ENCODE measurements at regions not wholly inside any gene's neighbourhood (a gene's known extent, or its start where the extent isn't known, plus 50 kb on each side); places are given as distances from the start of the nearest gene placed in this dataset.

DNA sequence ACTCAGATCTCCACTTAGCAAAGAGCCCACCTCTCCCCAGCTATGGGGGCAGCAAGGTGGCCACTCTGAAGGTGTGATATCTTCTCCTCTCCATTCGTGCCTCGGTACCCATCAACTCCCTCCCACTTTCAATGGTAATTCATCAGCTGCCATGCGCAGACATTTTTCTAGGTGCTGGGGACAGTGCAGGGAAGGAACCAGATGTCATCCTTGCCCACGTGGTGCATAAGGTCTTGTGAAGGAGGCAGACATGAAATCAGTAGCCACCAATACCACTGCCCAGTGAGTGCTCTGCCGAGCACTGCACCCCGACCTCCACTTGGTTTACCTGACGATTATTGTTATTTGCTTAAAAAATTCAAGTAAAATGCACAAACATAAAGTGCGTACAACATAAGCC lies 76.3 kb upstream of the CSF3R start:
- DNase-seq = no peak

DNA sequence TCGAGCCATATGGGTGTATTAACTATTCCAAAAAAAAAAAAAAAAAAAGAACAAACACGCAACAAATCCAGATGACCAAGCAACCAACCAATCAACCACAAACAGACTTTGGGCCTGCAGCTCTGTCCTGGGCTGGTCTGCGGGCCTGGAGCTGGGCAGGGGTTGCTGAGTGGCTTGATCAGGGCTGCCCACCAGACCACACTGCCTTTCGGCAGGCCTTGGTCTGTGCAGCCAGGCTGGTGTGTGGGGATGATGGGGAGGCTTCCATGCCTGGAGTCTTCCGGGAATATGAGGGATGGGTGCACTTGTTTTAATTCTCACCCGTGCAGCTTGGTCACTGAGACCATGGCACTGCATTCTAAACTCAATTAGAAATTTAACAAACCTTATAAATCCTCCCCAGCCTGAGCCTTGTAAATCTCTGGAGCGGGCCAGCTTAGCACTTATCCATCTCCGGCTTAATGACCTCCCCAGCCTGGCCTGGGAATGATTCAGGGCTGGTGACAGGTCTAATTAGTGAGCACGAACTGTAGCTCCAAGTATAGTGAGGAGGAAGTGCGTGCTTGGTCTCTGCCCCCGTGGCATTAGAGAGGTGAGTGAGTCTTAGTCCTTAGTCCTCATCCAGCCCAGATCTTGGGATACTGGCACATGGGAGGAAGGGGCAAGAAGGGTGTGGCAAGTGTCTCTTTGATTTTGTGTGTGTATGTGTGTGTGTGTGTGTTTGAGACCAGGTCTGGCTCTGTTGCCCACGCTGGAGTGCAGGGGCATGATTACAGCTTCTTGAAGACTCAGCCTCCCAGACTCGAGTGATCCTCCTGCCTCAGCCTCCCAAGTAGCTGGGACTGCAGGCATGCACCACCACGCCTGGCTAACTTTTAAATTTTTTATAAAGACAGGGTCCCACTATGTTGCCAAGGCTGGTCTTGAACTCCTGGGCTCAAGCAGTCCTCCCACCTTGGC lies 74.6 kb upstream of the CSF3R start:
- no peak for DNase-seq

DNA sequence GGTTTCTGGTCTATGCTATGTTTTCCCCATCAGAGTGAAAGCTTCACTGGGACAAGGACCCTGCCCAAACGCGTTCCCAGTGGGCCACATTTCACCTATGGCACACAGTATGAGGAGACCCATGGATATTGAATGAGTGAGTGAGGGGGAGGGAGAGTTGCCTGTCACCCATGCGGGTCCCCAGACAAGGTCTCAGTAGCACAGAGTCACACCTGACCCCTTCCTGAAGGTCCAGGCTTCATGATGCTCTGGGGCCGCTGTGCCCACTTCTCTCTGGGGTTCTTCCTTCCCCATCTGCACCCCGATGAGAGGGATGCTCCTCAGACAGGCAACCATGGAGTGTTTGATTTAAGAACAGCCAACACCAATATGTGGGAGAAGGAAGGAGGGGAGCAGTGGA lies 72.3 kb upstream of the CSF3R start:
- DNase-seq = no peak

DNA sequence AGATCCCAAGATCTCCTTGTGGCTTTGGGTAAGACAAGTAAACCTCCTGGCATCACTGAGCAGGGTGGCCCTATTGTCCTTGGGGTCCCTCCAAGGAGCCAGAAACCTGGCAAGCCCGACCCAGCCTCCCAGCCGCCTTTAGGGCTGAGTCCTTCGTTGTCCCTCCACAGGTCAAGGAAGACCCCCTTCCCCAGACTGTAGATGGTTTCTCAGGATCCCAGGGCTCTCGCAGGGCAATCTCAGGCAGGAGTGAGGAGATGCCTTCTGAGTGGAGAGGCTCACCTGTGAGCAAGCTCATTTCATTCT lies 71.6 kb upstream of the CSF3R start:
- no peak for DNase-seq

DNA sequence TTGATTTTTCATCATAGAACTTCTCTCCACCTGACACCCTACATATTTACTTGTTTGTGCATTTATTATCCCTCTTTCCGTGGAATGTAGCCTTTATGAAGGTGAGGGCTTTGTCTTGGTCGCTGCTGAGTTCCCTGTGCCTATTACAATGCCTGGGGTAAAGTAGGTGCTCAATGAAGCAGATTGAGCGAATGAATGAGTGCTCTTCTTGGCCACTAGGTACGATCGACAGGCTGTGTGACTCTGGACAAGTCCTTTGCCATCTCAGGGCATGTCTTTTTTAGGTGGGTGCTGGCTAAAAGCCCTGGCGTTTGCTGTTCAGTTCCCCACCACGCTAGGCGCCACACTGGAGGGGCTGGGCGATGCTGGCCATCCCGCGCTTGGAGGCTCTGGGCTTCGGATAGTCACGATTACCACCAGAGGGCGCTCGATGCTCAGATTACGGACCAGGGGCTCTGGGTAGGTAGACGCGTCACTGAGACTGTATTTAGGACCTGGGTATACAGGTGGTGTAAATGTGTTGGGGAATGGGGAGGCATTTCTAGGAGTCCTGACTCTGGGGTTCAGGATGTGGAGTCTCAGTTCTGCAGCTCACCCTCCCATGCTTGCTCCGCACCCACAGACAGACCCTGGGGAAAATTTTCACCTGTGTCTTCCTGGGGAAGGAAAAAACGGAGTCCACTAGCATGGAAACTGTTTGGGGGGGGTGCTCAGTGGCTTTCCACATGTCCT lies 71.0 kb upstream of the CSF3R start:
- DNase-seq = peak in 42 of 58 donors; percentile 3 to 67 (median 29)

DNA sequence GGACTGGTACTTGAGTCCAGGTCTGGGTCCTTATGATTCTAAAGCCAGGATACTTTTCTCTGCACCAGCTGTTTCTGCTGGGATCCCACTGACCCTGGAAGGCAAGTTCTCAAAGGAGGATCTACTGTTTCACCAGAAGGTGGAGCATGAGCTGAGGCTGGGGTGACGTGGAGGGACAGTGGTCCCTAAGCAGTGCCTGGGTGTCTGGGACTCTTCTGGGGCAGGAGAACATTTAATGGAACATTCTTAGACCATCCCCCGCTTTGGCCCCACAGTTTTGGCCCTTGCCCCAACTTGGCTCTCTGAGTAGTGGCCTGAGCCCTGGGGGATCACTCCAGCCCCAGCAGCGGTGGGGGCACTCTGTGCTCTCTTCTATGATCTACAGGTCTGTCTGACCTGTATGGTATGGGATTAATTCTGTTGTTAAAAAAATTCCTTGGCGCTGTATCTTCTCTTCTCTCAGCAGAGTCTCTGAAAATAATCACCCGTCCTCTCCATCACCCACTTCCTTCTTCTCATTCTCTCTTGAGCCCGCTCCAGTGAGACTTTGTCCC lies 60.3 kb upstream of the CSF3R start:
- no peak for DNase-seq

DNA sequence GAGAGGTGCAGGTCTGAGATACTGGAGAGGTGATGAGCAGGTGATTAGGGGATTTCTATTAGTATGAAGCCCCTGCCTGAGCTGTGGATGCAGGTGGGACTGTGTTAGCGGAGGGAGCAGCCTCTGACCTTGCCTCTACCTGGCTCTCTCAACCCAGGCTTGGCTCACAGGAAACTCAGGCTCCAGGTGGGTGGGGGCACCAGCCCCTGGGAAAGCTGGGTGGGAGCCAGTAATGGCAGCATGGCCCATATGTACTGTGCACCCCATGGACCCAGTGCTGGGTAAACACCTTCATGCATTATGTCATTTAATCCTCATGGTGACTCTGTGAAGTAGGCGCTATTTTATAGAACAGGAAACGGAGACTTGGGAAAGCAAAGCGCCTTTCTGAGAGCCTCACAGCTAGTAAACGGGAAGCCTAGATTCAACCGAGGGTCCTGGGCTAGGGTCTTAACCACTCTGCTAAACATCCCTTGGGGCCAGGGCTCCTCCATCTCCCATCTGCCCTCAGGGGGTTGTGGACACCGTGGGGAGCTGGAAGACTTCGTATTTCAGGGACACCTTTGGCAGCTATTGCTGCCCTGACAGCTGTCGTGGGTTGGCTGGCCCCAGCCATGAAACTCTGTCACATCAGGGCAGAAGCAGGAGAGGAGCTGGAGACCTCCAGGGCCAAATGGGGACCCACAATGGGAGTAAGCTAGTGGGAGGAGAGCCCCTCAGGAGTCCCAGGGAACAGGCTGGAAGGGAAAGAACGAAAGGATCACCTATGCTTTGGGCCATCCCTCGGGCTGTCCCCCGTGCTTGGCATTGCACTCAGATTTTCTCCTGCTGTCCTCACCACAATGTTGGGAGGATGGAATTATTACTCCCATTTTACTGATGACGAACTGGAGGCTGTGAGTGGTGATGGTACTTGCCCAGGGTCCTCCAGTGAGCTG lies 59.6 kb upstream of the CSF3R start:
- DNase-seq = no peak

DNA sequence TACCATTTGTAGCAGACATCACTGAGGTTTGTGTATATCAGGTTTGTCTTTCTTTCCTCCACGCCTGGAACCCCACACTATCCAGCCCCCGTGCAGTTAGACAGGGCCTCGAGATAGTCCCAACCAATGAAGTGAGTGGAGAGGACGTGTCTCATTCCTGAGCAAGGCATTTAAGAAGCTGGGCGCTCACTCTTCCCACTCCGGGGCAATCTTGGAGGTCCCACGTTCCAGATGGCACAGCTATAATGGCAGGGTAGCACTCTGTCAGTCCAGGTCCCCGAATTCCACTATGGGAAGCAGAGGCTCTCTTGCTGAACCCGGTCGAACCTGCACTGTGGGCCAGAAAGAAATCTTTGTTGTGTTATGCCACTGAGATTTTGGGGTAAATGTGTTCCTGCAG lies 57.3 kb upstream of the CSF3R start:
- no peak for DNase-seq

DNA sequence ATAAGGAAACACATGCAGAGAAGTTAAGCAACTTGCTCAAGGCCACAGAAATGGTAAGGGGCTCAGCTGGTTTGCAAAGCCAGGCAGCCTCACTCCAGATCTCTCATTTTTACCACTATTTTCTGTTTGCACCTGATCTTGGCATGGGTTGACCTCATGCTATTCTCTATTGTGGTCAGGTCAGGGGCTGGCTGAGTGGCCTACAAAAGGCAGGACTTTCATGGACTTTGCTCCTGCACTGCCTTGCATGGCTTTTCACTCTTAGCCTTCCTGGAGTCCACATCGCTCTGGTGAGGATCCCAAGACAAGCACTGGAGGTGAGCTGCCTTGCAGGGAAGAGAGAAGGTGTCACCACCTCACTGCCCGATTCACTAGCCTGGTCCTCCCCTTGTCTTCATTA lies 56.8 kb upstream of the CSF3R start:
- DNase-seq = no peak

DNA sequence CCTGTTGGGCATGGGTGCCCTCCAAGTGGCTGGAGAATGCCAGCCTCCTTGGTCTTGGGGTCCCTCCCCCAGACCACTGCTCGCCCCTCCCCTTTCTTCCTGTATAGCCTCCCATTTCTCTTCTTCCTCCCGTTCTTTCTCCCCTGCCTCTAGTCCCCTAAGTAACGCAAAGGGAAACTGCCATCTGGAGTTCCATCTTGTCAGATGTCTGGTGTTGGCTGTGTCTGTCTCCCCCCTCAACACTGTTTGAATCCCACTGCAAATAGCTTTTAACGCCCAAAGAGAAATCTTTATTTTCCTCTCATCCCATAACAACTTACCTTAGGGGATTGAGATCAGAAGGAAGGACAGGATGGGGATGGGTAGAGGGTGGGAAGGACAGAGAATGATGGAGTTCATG lies 55.3 kb upstream of the CSF3R start:
- no peak for DNase-seq

DNA sequence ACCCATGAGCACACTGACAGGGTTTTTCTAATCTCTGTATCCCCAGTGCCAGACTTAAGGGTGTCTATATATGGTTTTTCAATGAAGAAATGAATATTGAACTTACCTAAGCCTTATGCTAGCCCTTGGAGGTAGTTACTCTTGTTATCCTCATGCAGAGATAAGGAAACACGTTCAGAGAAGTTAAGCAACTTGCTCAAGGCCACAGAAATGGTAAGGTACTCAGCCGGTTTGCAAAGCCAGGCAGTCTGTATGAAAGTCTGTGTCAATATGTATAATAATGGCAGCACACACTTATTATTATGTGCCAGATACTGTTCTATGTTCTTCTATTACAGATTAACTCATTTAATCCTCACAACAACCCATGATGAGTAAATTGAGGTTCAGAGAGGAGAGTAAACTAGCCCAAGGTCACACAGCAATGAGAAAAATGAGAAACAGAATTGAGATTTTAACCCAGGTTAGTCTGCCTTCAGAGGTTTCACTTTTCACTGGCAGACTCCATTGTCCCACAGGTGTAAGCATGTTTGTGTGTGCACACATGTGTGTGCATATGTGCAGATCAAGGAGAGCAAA lies 54.6 kb upstream of the CSF3R start:
- DNase-seq = no peak

DNA sequence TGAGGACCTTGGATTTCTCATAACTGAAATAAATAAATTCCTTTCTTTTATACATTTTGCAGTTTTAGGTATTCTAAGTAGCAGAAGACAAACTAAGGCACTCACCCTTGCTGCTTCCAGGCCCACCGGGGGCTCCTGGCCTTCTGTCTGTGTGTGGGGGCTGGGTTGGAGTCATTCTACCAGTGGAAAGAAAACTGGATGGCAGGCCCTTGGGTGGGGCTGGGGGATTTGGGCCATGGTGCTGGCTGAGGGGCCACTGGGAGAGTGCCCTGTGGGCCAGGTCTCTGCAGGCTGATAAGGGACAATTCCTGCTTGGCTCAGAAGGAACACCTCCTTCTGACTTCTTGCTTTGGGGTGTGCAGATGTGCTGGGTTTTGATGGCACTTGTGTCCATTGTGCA lies 54.0 kb upstream of the CSF3R start:
- DNase-seq = no peak

DNA sequence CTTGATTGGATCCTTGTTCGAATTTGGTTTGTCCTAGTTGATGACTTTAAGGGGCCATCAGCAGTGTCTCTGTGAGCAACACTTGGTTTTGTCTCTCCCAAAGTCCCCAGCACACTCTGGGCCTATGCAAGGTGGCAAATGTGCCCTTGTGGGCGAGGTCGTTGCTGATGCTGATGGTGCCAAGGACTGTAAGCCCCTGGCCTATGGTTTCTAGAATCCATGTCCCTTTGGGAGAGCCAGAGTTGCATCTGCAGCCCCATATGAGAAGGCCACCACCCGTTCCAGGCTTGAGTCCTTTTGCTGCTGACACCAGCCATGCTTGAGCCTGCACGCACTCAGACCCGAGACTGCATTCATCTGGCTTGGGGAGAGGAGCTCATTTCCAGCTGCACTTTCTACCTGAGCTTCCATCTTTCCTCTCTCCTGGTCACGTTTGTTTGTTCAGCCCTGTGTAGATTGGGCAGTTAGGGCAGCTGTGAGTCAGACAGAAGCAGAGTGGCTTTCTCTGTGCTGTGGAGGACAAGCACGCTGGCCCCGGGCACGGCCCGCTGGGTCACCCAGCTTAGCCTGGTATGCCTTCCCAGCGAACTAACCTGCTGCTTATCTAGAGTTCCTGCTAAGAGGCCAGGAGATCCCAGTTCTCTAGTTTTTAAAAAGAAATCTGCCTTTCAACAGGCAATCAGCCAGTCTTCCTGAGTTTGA lies 52.1 kb upstream of the CSF3R start:
- no peak for DNase-seq

DNA sequence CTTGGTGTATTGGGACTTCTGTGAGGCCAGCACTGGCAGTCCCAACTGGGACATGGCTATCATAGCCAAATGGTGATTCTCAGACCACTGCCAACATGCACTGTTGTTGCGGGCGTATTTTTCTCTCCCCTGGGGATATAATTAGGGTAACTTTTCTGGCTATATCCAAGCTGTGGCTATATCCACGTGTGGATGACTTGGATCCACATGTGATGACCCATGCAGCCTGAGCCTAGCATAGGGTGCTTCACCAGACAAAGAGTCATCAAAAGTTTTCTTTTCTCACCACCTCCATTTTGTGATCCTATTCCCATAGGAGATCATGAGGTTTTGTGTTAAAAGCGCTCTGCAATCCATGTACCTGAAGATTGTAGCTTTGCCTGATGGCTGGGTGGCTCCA lies 51.2 kb upstream of the CSF3R start:
- DNase-seq = no peak

DNA sequence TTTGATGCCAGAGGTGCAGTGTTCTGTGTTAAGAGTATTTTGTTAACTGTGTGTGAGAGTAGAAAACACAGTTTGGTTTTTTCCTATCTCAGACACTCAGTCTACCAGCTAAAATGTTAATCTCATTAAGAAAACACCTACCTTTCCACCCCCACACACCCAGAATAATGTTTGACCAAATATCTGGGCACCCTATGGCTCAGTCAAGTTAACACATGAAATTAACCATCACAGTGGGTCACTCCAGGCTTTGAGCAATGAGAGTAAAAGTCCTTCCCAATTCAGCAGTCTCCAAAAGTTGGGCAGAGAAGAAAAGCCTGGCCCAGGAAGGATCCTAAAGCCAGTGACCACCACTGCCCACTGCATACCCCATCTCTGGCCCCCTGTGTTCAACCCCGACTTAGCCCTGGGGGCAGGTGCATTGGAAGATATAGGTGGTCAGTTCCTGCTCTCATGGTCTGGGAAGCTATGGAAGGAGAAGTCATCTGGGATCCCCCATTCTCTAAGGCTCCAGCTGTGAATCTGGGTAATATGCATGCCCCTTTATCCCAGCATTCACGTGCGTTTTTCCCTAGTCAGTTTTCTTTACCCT lies 50.2 kb upstream of the CSF3R start:
- DNase-seq = no peak
